Type B pancreatic cell (in vitro differentiated cells): ENCODE measurements at regions not wholly inside any gene's neighbourhood (a gene's known extent, or its start where the extent isn't known, plus 50 kb on each side); places are given as distances from the start of the nearest gene placed in this dataset.
A peak's percentile ranks its signal among the peaks of the same experiment; 100 is the strongest.

Experiments
- DNase-seq: peaks from one replicate; pipeline ENCODE4 v3.0.0; 2021; ENCODE audit warnings: mixed read lengths; ENCODE audit not compliant: unreplicated experiment; ENCODE audit errors: extremely low spot score
- H3K27ac Mint-ChIP-seq: 2 replicates; pipeline ENCODE4 v1.8.0; 2021; ENCODE audit warnings: mild to moderate bottlenecking, mixed read lengths
- H3K27me3 Mint-ChIP-seq: 2 replicates; pipeline ENCODE4 v1.8.0; 2021; ENCODE audit warnings: mixed read lengths
- H3K36me3 Mint-ChIP-seq: 2 replicates; pipeline ENCODE4 v1.8.0; 2021; ENCODE audit warnings: mixed read lengths
- H3K4me1 Mint-ChIP-seq: one replicate; pipeline ENCODE4 v1.8.0; 2021; ENCODE audit warnings: mixed read lengths; ENCODE audit not compliant: unreplicated experiment
- H3K4me3 Mint-ChIP-seq: 2 replicates; pipeline ENCODE4 v1.8.0; 2021; ENCODE audit warnings: mild to moderate bottlenecking, mixed read lengths
- H3K9me3 Mint-ChIP-seq: 2 replicates; pipeline ENCODE4 v1.8.0; 2021; ENCODE audit warnings: mixed read lengths
- CTCF ChIP-seq: fragments of 200-600 bp; sonication (generic); conservative IDR thresholded peaks from 2 replicates; pipeline ENCODE4 v1.5.0; 2021; ENCODE audit warnings: antibody characterized with exemption, mild to moderate bottlenecking

DNA sequence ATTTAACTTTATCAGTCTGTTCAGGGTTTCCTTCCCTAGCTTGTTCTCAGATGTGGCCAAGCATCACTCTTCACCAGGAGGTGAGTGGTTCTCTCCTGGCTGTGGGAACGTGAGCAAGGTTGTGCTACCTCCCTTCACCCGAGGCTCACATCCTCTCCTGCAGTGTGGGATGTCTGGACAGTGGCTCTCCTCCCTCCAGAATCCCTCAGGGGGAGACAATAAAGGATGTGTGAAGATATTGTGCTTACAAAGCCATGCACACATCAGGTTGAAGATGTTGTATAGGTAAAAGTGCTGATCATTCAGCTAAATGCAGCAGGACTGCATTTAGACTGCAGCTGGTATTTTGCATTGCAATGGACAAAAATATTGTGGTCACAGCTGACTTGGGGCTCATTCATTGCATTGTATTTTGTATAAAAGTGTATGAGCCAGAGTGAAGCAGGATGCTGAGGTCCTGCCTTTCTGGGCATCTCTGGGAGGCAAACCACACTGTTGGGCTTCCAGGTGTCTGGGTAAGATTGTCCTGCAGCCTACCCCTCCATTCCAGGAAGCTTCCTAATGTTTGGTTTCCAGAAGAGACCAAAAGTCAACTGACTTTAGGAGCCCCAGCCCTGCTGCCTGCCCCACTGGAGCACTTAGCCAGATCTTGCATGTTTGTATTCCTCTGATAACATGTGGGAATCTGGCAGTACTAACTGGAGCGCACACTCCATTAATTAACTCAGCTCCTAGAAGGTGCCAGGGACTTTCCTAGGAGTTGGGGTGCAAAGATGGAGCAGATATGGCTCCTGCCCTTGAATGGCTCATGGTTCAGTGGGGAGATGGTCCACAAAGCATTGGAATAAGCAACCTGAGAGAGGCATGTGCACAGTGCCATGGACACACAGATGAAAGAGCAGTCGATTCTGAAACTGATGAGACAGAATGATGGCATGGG, 292.5 kb upstream of the ZNF32 start:
- peaks cover 4% of the 10 kb centered on the region for H3K27me3 Mint-ChIP-seq
- DNase-seq, result no peak
- no peaks in the 10 kb centered on the region for H3K36me3 Mint-ChIP-seq
- no peak overlapping the region for H3K4me3 Mint-ChIP-seq
- H3K4me1 Mint-ChIP-seq, result peaks cover 43% of the 10 kb centered on the region
- no peak for TF ChIP-seq CTCF
- H3K9me3 Mint-ChIP-seq, result no peaks in the 10 kb centered on the region
- H3K27ac Mint-ChIP-seq, result no peak overlapping the region

DNA sequence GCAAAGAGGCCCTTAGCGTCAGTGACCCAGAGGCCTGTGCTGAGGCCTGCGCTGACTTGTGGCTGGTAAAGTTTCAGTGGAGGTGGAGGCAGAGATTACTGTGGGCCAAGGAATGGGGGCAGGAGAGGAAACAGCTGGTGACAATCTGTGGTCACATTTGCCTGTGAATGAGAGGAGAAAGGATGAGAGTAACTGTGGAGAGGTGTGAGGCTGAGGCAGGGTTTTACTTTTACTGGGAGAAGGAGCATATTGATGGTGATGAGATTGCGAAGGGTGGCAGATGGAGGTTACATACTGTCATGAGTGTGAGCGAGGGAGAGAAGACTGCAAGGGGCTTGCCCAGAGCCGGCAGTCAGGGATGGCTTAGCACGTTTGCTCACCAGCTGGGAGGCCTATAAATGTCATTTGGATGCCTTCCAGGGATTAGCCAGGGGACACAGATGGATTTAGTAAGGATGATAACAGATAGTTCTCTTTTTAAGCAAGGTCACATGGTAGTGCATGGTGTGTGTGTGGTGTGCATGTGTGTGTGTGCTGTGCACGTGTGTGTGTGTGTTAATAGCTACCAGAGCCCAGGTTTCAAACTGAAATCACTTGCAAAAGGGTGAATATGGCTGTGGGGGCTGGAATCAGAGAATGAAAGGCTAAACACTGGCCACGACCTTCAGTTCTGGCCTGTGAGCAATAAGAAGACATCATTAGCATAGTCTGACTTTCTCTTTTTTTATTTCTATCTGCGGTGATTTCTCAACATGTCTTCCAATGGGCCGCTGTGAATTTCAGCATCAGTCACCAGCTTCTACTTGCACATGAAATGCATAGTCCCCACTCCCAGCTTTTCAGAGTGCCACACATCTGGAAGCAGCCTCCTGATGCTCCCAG, 291.5 kb upstream of the ZNF32 start:
- peak; percentile 43 for DNase-seq
- H3K27ac Mint-ChIP-seq, result peak overlapping the region; percentile 0
- no peak for TF ChIP-seq CTCF

GRCh38 chr10:43939389-43939938, 290.8 kb upstream of the ZNF32 start:
- Mint-ChIP-seq H3K36me3 (no peaks in the 10 kb centered on the region), H3K4me1 (peaks cover 38% of the 10 kb centered on the region), H3K27me3 (peaks cover 4% of the 10 kb centered on the region), H3K4me3 (no peak overlapping the region), H3K27ac (no peak overlapping the region), H3K9me3 (no peaks in the 10 kb centered on the region)
- no peak for TF ChIP-seq CTCF
- DNase-seq, result peak; percentile 34

More for the DNA sequence above, 291.5 kb upstream of the ZNF32 start:
- Mint-ChIP-seq H3K4me3 (peak overlapping the region; percentile 30), H3K27me3 (peaks cover 4% of the 10 kb centered on the region), H3K4me1 (peaks cover 43% of the 10 kb centered on the region), H3K36me3 (no peaks in the 10 kb centered on the region), H3K9me3 (no peaks in the 10 kb centered on the region)

GRCh38 chr10:43938810-43939209, 290.1 kb upstream of the ZNF32 start:
- Mint-ChIP-seq H3K4me1 (peaks cover 32% of the 10 kb centered on the region), H3K27ac (no peak overlapping the region), H3K36me3 (no peaks in the 10 kb centered on the region), H3K27me3 (peaks cover 4% of the 10 kb centered on the region), H3K4me3 (no peak overlapping the region), H3K9me3 (no peaks in the 10 kb centered on the region)
- DNase-seq, result peak; percentile 43
- no peak for TF ChIP-seq CTCF

- no peaks in the 10 kb centered on the region for H3K9me3 Mint-ChIP-seq
Observed at GRCh38 chr10:43931308-43931930, 282.7 kb upstream of the ZNF32 start.

More at GRCh38 chr10:43931308-43931930, 282.7 kb upstream of the ZNF32 start:
- Mint-ChIP-seq H3K4me1 (no peaks in the 10 kb centered on the region), H3K27ac (no peak overlapping the region), H3K27me3 (peaks cover 10% of the 10 kb centered on the region), H3K4me3 (no peak overlapping the region), H3K36me3 (no peaks in the 10 kb centered on the region)
- no peak for TF ChIP-seq CTCF
- DNase-seq, result no peak
